IPS-NIHi7 (cell line): ENCODE measurements at regions not wholly inside any gene's neighbourhood (a gene's known extent, or its start where the extent isn't known, plus 50 kb on each side); places are given as distances from the start of the nearest gene placed in this dataset.
A peak's percentile ranks its signal among the peaks of the same experiment; 100 is the strongest.

Experiments used
- DNase-seq: peaks from one replicate; pipeline ENCODE4 v3.0.0; 2012; ENCODE audit warnings: mixed read lengths; ENCODE audit errors: extremely low spot score

- no peak for DNase-seq
Observed at GRCh38 chr13:108156749-108157148, 58.6 kb downstream of the LIG4 start.

GRCh38 chr13:108155185-108156106 lies 59.9 kb downstream of the LIG4 start:
- DNase-seq: peak; percentile 56

- no peak for DNase-seq
Observed at GRCh38 chr13:108154421-108154858, 60.9 kb downstream of the LIG4 start.

- DNase-seq: no peak
Observed at GRCh38 chr13:108146642-108147041, 68.7 kb downstream of the LIG4 start.

- no peak for DNase-seq
Observed at GRCh38 chr13:108142702-108143436, 72.5 kb downstream of the LIG4 start.

- no peak for DNase-seq
Observed at GRCh38 chr13:108137176-108137575, 78.2 kb downstream of the LIG4 start.

- DNase-seq: no peak
Observed at GRCh38 chr13:108127406-108127805, 87.9 kb downstream of the LIG4 start.

- no peak for DNase-seq
Observed at GRCh38 chr13:108126056-108126455, 89.3 kb downstream of the LIG4 start.

- no peak for DNase-seq
Observed at GRCh38 chr13:108121406-108121805, 93.9 kb downstream of the LIG4 start.

- DNase-seq: no peak
Observed at GRCh38 chr13:108120856-108121255, 94.5 kb downstream of the LIG4 start.

- DNase-seq: no peak
Observed at GRCh38 chr13:108120302-108120701, 95.0 kb downstream of the LIG4 start.

- DNase-seq: no peak
Observed at GRCh38 chr13:108115738-108116137, 99.6 kb downstream of the LIG4 start.

GRCh38 chr13:108113407-108113806 lies 101.9 kb downstream of the LIG4 start:
- no peak for DNase-seq

- DNase-seq: no peak
Observed at GRCh38 chr13:108104736-108105135, 110.6 kb downstream of the LIG4 start.

GRCh38 chr13:108102771-108103170 lies 112.6 kb downstream of the LIG4 start:
- no peak for DNase-seq

GRCh38 chr13:108096301-108096915 lies 118.9 kb downstream of the LIG4 start:
- DNase-seq: no peak

- DNase-seq: no peak
Observed at GRCh38 chr13:108095036-108095435, 120.3 kb downstream of the LIG4 start.

GRCh38 chr13:108093616-108094015 lies 121.7 kb downstream of the LIG4 start:
- DNase-seq: no peak

GRCh38 chr13:108087810-108088209 lies 127.5 kb downstream of the LIG4 start:
- DNase-seq: no peak

GRCh38 chr13:108086678-108087077 lies 128.7 kb downstream of the LIG4 start:
- peak; percentile 43 for DNase-seq

- no peak for DNase-seq
Observed at GRCh38 chr13:108084840-108085239, 130.5 kb downstream of the LIG4 start.

GRCh38 chr13:108083056-108083455 lies 132.3 kb downstream of the LIG4 start:
- DNase-seq: no peak
